ENCODE measurements at regions not wholly inside any gene's neighbourhood (a gene's known extent, or its start where the extent isn't known, plus 50 kb on each side); places are given as distances from the start of the nearest gene placed in this dataset.

DNA sequence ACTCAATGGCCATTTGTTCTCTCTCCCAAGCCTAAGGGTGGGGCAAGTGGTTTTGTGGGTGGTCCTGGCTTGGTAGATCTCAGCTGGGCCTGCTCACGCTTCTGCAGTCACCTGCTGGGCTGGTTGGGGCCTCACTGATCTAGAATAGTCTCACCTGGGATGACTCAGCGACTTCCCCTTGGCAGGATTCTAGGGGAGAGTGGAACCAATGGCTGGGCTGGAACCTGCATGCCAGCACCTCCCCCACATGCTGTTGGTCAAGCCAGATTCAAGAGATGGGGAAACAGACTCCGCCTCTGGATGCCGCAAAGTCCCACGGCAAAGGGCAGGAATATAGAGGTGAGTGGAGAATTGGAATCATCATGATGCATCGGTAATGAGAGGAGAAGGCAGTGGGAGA, 292.9 kb upstream of the NPVF start:
- Histone ChIP-seq H3K4me3 (ENCODE audit: low read length) (no peak overlapping the region), H3K9ac (ENCODE audit: low read length) (no peak overlapping the region), H3K36me3 (ENCODE audit: control insufficient read depth, insufficient read depth, low read length) (no peaks in the 10 kb centered on the region), H3K4me1 (ENCODE audit: control insufficient read depth, insufficient read depth, low read length) (no peaks in the 10 kb centered on the region), H3K27me3 (ENCODE audit: control insufficient read depth, insufficient read depth, low read length) (no peaks in the 10 kb centered on the region), H3K27ac (ENCODE audit: low read depth, low read length) (no peak overlapping the region)

DNA sequence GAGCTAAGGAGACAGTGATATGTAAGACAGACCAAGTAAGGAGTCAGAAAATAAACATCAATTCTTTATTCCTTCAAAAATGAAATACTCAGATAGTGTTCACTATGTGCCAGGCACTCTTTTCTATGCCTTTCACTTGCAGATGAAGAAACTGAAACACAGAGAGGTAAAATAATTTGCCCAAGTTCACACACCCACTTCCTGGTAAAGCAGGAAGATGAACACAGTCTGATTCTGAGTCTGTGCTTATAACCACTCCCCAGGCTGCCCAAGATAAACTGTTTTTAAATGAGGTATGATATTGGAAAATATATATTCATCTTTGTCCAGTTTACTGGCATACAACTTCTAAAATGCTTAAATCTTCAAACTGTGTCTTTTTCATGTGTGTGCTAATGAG, 294.4 kb upstream of the NPVF start:
- Histone ChIP-seq H3K27me3 (ENCODE audit: control insufficient read depth, insufficient read depth, low read length) (no peaks in the 10 kb centered on the region), H3K4me1 (ENCODE audit: control insufficient read depth, insufficient read depth, low read length) (no peaks in the 10 kb centered on the region), H3K4me3 (ENCODE audit: low read length) (no peak overlapping the region), H3K36me3 (ENCODE audit: control insufficient read depth, insufficient read depth, low read length) (no peaks in the 10 kb centered on the region), H3K27ac (ENCODE audit: low read depth, low read length) (no peak overlapping the region), H3K9ac (ENCODE audit: low read length) (no peak overlapping the region)

- no peak overlapping the region for H3K9ac ChIP-seq (ENCODE audit: low read length)
- no peaks in the 10 kb centered on the region for H3K36me3 ChIP-seq (ENCODE audit: control insufficient read depth, insufficient read depth, low read length)
- no peak overlapping the region for H3K4me3 ChIP-seq (ENCODE audit: low read length)
- H3K27ac ChIP-seq (ENCODE audit: low read depth, low read length): no peak overlapping the region
- no peaks in the 10 kb centered on the region for H3K27me3 ChIP-seq (ENCODE audit: control insufficient read depth, insufficient read depth, low read length)
- no peaks in the 10 kb centered on the region for H3K4me1 ChIP-seq (ENCODE audit: control insufficient read depth, insufficient read depth, low read length)
Observed at GRCh38 chr7:25527665-25528170, 299.4 kb upstream of the NPVF start.

DNA sequence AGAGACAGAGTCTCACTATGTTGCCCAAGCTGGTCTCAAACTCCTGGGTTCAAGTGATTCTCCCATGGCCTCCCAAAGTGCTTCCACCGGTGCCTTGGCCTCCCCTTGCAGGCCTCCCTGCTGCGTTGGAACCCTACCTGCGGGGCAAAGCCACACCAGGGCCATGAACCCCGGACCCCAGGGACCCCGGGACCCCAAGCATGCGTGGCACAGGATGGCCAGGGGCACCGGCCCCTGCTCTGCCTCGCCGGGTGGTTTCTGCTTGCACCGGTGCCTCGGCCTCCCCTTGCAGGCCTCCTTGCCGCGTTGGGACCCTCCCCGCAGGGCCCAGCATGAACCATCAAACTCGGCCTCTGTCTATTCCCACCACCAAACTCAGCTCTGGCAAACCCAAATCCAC, 301.0 kb upstream of the NPVF start:
- Histone ChIP-seq H3K4me1 (ENCODE audit: control insufficient read depth, insufficient read depth, low read length) (no peaks in the 10 kb centered on the region), H3K36me3 (ENCODE audit: control insufficient read depth, insufficient read depth, low read length) (no peaks in the 10 kb centered on the region), H3K27ac (ENCODE audit: low read depth, low read length) (no peak overlapping the region), H3K27me3 (ENCODE audit: control insufficient read depth, insufficient read depth, low read length) (no peaks in the 10 kb centered on the region), H3K4me3 (ENCODE audit: low read length) (no peak overlapping the region), H3K9ac (ENCODE audit: low read length) (no peak overlapping the region)

- no peak overlapping the region for H3K4me3 ChIP-seq (ENCODE audit: low read length)
Observed at GRCh38 chr7:25536851-25537250, 308.6 kb upstream of the NPVF start.

GRCh38 chr7:25537662-25538375, 309.5 kb upstream of the NPVF start:
- Histone ChIP-seq H3K4me1 (ENCODE audit: control insufficient read depth, insufficient read depth, low read length) (no peaks in the 10 kb centered on the region), H3K36me3 (ENCODE audit: control insufficient read depth, insufficient read depth, low read length) (no peaks in the 10 kb centered on the region), H3K9ac (ENCODE audit: low read length) (no peak overlapping the region), H3K27me3 (ENCODE audit: control insufficient read depth, insufficient read depth, low read length) (no peaks in the 10 kb centered on the region), H3K27ac (ENCODE audit: low read depth, low read length) (no peak overlapping the region), H3K4me3 (ENCODE audit: low read length) (no peak overlapping the region)

More at GRCh38 chr7:25536851-25537250, 308.6 kb upstream of the NPVF start:
- Histone ChIP-seq H3K27ac (ENCODE audit: low read depth, low read length) (no peak overlapping the region), H3K36me3 (ENCODE audit: control insufficient read depth, insufficient read depth, low read length) (no peaks in the 10 kb centered on the region), H3K27me3 (ENCODE audit: control insufficient read depth, insufficient read depth, low read length) (no peaks in the 10 kb centered on the region), H3K4me1 (ENCODE audit: control insufficient read depth, insufficient read depth, low read length) (no peaks in the 10 kb centered on the region), H3K9ac (ENCODE audit: low read length) (no peak overlapping the region)

DNA sequence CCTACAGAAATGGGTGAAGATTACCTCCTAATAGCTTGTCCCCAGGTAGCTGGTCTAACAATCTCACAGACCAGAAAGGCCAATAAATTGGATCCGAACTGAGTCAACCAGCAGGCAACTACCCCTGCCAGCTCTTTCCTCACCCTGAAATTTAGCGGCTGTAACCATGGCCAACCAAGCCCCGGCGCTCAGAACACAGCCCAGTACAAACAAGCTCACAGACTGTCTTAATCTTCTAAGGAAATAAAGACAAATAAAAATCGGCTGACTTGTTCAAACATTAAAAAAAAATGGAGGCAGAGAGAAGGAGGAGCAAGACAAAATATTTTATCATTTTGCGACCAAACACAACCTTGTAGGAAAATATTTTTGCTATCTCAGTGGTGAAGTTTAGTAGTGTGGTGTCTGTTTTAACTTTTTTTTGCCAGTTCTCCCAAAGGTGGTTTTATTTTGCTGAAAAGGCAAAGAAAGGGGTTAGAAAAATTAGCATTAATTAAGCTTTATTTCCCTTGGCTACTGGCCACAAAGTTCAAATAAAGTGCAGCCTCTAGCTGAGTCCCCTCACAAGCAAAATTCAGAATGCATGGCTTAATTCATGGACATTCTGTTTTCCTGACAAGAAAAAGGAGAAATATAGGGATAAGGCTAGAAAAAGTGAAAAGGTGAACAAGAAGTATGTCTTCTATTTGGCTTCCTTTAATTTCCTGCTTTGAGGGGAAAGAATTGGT, 313.0 kb upstream of the NPVF start:
- Histone ChIP-seq H3K4me1 (ENCODE audit: control insufficient read depth, insufficient read depth, low read length) (no peaks in the 10 kb centered on the region), H3K27me3 (ENCODE audit: control insufficient read depth, insufficient read depth, low read length) (no peaks in the 10 kb centered on the region), H3K4me3 (ENCODE audit: low read length) (no peak overlapping the region), H3K9ac (ENCODE audit: low read length) (no peak overlapping the region), H3K36me3 (ENCODE audit: control insufficient read depth, insufficient read depth, low read length) (no peaks in the 10 kb centered on the region), H3K27ac (ENCODE audit: low read depth, low read length) (no peak overlapping the region)

DNA sequence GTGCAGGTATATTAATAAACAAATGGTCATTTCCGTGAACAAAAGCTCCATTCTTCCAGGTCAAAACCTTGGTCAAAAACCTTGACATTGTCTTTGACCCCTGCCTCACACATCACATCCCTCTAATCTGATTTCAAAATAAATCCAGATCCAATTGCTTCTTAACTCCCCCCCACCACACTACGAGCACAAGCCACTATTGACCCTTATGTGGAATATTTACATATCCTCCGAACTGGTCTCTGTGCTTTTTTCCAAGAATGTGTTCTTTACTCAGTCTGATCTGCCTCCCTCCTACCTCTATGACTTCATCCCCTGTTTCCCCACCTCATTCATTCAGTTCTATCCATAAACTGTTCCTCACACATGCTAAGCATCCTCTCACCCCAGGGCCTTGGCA, 313.6 kb upstream of the NPVF start:
- H3K36me3 ChIP-seq (ENCODE audit: control insufficient read depth, insufficient read depth, low read length): no peaks in the 10 kb centered on the region
- no peaks in the 10 kb centered on the region for H3K27me3 ChIP-seq (ENCODE audit: control insufficient read depth, insufficient read depth, low read length)
- H3K4me3 ChIP-seq (ENCODE audit: low read length): no peak overlapping the region
- H3K4me1 ChIP-seq (ENCODE audit: control insufficient read depth, insufficient read depth, low read length): no peaks in the 10 kb centered on the region
- H3K9ac ChIP-seq (ENCODE audit: low read length): no peak overlapping the region
- no peak overlapping the region for H3K27ac ChIP-seq (ENCODE audit: low read depth, low read length)

DNA sequence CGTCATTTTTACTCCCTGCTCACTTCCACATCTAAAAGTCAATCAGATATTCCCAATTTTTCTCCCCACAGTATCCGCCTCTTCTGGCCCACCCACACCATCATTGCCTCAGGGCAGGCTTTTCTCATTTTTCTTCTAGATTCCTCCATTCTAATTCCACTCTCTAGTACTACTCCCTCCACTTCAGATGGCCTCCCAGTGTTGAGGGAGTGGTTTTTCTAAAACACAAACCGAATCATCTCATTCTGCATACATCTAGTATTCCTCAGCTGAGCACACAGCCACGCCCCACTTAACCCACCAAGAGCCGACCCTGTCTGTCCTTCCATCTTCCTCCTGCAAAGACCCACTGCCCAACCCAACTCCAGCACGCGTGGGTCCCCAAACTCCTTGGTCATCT, 314.9 kb upstream of the NPVF start:
- no peaks in the 10 kb centered on the region for H3K36me3 ChIP-seq (ENCODE audit: control insufficient read depth, insufficient read depth, low read length)
- no peak overlapping the region for H3K27ac ChIP-seq (ENCODE audit: low read depth, low read length)
- no peak overlapping the region for H3K4me3 ChIP-seq (ENCODE audit: low read length)
- H3K9ac ChIP-seq (ENCODE audit: low read length): no peak overlapping the region
- no peaks in the 10 kb centered on the region for H3K27me3 ChIP-seq (ENCODE audit: control insufficient read depth, insufficient read depth, low read length)
- no peaks in the 10 kb centered on the region for H3K4me1 ChIP-seq (ENCODE audit: control insufficient read depth, insufficient read depth, low read length)

GRCh38 chr7:25543798-25544197, 315.5 kb upstream of the NPVF start:
- no peaks in the 10 kb centered on the region for H3K36me3 ChIP-seq (ENCODE audit: control insufficient read depth, insufficient read depth, low read length)
- H3K27ac ChIP-seq (ENCODE audit: low read depth, low read length): no peak overlapping the region
- no peak overlapping the region for H3K9ac ChIP-seq (ENCODE audit: low read length)
- no peak overlapping the region for H3K4me3 ChIP-seq (ENCODE audit: low read length)
- no peaks in the 10 kb centered on the region for H3K27me3 ChIP-seq (ENCODE audit: control insufficient read depth, insufficient read depth, low read length)
- no peaks in the 10 kb centered on the region for H3K4me1 ChIP-seq (ENCODE audit: control insufficient read depth, insufficient read depth, low read length)

DNA sequence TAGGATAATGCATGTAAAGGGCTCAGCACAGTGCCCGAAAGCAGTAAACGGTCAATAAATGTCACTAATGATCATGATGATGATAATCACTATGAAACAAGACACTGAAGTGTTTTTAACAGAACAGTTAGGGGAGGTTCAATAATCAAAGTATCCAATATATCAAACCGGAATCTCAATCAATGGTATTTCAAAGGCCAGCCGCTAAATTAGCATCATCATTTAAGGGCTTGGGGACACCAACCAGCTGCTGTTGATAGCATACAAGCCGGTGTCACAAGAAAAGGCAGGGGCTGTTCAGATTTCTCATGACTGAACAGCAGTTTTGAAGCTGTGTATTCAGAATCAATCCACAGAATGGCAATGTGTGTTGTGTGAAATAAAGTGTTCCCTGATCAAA, 316.0 kb upstream of the NPVF start:
- H3K4me1 ChIP-seq (ENCODE audit: control insufficient read depth, insufficient read depth, low read length): no peaks in the 10 kb centered on the region
- no peaks in the 10 kb centered on the region for H3K36me3 ChIP-seq (ENCODE audit: control insufficient read depth, insufficient read depth, low read length)
- no peak overlapping the region for H3K9ac ChIP-seq (ENCODE audit: low read length)
- H3K4me3 ChIP-seq (ENCODE audit: low read length): no peak overlapping the region
- no peaks in the 10 kb centered on the region for H3K27me3 ChIP-seq (ENCODE audit: control insufficient read depth, insufficient read depth, low read length)
- H3K27ac ChIP-seq (ENCODE audit: low read depth, low read length): no peak overlapping the region

DNA sequence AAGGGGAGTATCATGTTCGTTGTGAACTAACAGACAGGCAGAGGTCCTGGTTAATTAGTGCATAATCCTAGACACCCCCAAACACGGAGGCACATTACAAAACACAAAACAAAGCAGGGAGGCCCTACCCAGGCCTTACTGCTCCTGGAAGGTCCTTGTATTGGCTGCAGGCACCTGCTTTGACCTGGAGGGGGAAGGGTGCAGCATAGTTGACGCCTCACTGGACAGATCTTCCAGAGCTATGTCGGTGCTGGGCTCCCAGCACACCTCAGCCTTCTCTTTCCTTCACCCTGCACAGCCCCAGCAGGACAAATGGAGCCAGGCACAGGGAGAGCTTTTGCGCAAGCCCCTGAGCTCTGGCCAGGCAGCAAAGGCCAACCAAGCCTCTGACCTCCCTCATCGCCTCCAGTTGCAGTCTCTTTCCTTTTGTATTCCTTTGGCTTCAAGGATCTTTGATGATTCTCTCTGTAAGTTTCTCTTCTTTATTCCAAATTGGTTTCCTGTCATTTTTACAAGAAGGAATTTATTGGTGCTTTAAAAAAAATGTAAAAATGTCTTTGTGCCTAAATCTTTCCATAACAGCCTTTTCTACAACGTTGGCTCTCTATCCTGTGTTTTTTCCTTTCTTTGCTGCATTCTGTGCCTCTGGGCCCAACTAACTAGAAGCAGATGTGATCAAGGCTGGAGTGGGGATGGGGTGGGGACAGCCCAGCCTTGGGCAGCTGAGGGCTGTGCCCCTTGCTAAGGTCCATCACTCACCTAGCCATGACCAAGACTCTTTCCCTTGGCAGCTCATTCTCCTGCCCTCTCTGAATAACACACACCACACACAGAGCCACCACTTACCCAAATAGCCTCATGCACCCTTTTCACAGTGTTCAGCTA, 317.1 kb upstream of the NPVF start:
- Histone ChIP-seq H3K9ac (ENCODE audit: low read length) (no peak overlapping the region), H3K4me1 (ENCODE audit: control insufficient read depth, insufficient read depth, low read length) (no peaks in the 10 kb centered on the region), H3K4me3 (ENCODE audit: low read length) (no peak overlapping the region), H3K27ac (ENCODE audit: low read depth, low read length) (no peak overlapping the region), H3K27me3 (ENCODE audit: control insufficient read depth, insufficient read depth, low read length) (no peaks in the 10 kb centered on the region), H3K36me3 (ENCODE audit: control insufficient read depth, insufficient read depth, low read length) (no peaks in the 10 kb centered on the region)

Data from rectal smooth muscle tissue (tissue), 1 donor.